GM13976 (cell line): ENCODE measurements at regions not wholly inside any gene's neighbourhood (a gene's known extent, or its start where the extent isn't known, plus 50 kb on each side); places are given as distances from the start of the nearest gene placed in this dataset.

ENCODE experiments used
- DNase-seq: peaks from one replicate; pipeline ENCODE4 v3.0.0; 2012; ENCODE audit warnings: low spot score
- CTCF ChIP-seq: IDR thresholded peaks from 2 replicates; pipeline ENCODE4 v1.5.1; 2012; ENCODE audit warnings: borderline replicate concordance, mild to moderate bottlenecking; ENCODE audit not compliant: insufficient read depth; ENCODE audit errors: extremely low read depth, missing control alignments, control extremely low read depth
- in situ Hi-C: fragments of 300-500 bp; cut with MboI; formaldehyde crosslinking; loops from one replicate; pipeline ENCODE4 v1.12.0; 2022; ENCODE audit warnings: low sequenced_read_pairs, mixed read lengths, inconsistent platforms; ENCODE audit not compliant: unreplicated experiment

GRCh38 chr18:38459131-38459994 lies 893.8 kb upstream of the CELF4 start:
- no peak for DNase-seq
- no peak for TF ChIP-seq CTCF
- in situ Hi-C loops = no loop called here

- no peak for TF ChIP-seq CTCF
- in situ Hi-C loops = no loop called here
- no peak for DNase-seq
Observed at GRCh38 chr18:38458698-38459097, 893.1 kb upstream of the CELF4 start.

GRCh38 chr18:38456253-38456652 lies 890.7 kb upstream of the CELF4 start:
- DNase-seq = no peak
- in situ Hi-C loops = no loop called here
- no peak for TF ChIP-seq CTCF

- no peak for TF ChIP-seq CTCF
- in situ Hi-C loops = no loop called here
- DNase-seq = no peak
Observed at GRCh38 chr18:38454764-38455469, 889.3 kb upstream of the CELF4 start.

- in situ Hi-C loops = no loop called here
- no peak for TF ChIP-seq CTCF
- DNase-seq = no peak
Observed at GRCh38 chr18:38453880-38454279, 888.3 kb upstream of the CELF4 start.

GRCh38 chr18:38450876-38451275 lies 885.3 kb upstream of the CELF4 start:
- in situ Hi-C loops = no loop called here

More at GRCh38 chr18:38450876-38451275, 885.3 kb upstream of the CELF4 start:
- DNase-seq = no peak
- TF ChIP-seq CTCF = no peak
